MM.1S (cell line): ENCODE measurements at regions not wholly inside any gene's neighbourhood (a gene's known extent, or its start where the extent isn't known, plus 50 kb on each side); places are given as distances from the start of the nearest gene placed in this dataset.

Experiments
- CTCF ChIP-seq: fragments of 300-600 bp; sonication (generic); IDR thresholded peaks from 2 replicates; pipeline ENCODE4 v1.5.1; 2016; ENCODE audit warnings: antibody characterized with exemption, low read length, mixed read lengths
- EZH2 ChIP-seq: fragments of 300-600 bp; sonication (generic); optimal IDR thresholded peaks from 2 replicates; pipeline ENCODE3; 2017; ENCODE audit warnings: low read depth, mild to moderate bottlenecking, antibody characterized with exemption, low read length, mixed read lengths
- EZH2phosphoT487 ChIP-seq: fragments of 300-600 bp; sonication (generic); IDR thresholded peaks from 2 replicates; pipeline ENCODE4 v1.6.1; 2018; ENCODE audit warnings: antibody characterized with exemption, low read length

GRCh38 chr10:33860552-33860951 lies 526.1 kb upstream of the NRP1 start:
- TF ChIP-seq EZH2phosphoT487, result no peak
- TF ChIP-seq CTCF, result no peak
- TF ChIP-seq EZH2, result no peak
